Progenitor cell of endocrine pancreas (in vitro differentiated cells): ENCODE measurements at regions not wholly inside any gene's neighbourhood (a gene's known extent, or its start where the extent isn't known, plus 50 kb on each side); places are given as distances from the start of the nearest gene placed in this dataset.

Experiments used
- DNase-seq: peaks from one replicate; pipeline ENCODE4 v3.0.0; 2021; ENCODE audit warnings: low spot score; ENCODE audit not compliant: unreplicated experiment
- H3K27ac Mint-ChIP-seq: 2 replicates; pipeline ENCODE4 v1.8.0; 2021; ENCODE audit warnings: mild to moderate bottlenecking, moderate library complexity, mixed read lengths
- H3K27me3 Mint-ChIP-seq: 2 replicates; pipeline ENCODE4 v1.8.0; 2021; ENCODE audit warnings: mixed read lengths
- H3K36me3 Mint-ChIP-seq: 2 replicates; pipeline ENCODE4 v1.8.0; 2022; ENCODE audit warnings: mixed read lengths; ENCODE audit not compliant: insufficient read depth
- H3K4me1 Mint-ChIP-seq: 2 replicates; pipeline ENCODE4 v1.8.0; 2021; ENCODE audit warnings: low read depth, mixed read lengths
- H3K4me3 Mint-ChIP-seq: 2 replicates; pipeline ENCODE4 v1.8.0; 2021; ENCODE audit warnings: low read depth, mild to moderate bottlenecking, moderate library complexity, mixed read lengths
- H3K9me3 Mint-ChIP-seq: 2 replicates; pipeline ENCODE4 v1.8.0; 2021; ENCODE audit warnings: low read depth, mixed read lengths
- TF ChIP-seq, protein P1 (sequence below): fragments of 200-600 bp; sonication (generic); IDR thresholded peaks from one replicate; pipeline ENCODE4 v1.5.0; 2021; ENCODE audit warnings: antibody characterized with exemption, mild to moderate bottlenecking; ENCODE audit not compliant: unreplicated experiment

DNA sequence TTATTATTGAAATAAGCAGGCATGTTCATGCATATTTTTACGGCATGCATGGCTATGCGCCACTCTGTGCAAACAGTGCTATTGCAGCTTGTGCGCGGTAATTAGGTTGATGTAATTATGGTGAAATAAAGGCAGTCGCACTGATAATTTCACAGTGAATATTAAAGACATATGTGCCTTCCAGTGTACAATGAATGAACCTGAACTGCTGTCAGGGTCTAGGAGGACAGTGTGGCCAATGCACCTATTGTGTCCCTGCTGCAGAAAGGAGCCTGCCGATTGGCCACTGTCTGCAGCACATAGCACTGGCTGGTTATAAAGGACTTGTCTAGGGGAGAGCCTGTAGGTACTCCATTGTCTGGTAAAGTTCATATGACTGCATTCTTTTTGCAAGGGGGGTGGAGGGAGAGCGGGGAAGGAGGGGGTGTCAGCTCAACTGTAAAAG is 340.4 kb downstream of the USP25 start:
- H3K27ac Mint-ChIP-seq: no peak overlapping the region
- H3K27me3 Mint-ChIP-seq: no peaks in the 10 kb centered on the region
- no peak overlapping the region for H3K4me3 Mint-ChIP-seq

DNA sequence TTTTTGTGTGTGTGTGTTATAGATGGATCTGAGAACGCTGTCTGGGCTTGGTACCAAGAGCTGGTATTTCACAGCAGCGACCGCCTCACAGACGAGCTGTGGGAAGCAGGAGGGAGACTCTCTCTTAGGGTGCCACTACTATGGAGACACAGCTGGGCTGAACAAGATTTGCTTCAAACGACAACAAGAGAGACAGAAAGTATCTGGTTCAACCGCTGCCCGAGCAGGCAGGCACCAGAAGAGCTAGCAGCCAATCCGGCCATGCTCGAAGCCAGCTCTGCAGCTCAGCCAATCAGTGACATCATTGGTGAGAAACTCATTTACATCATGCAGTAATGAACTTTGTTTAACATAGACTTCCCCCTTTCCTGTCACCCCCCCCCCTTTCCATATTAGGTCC is 341.3 kb downstream of the USP25 start:
- Mint-ChIP-seq H3K36me3 (no peaks in the 10 kb centered on the region), H3K27ac (no peak overlapping the region), H3K9me3 (no peaks in the 10 kb centered on the region), H3K4me3 (no peak overlapping the region), H3K27me3 (no peaks in the 10 kb centered on the region), H3K4me1 (no peaks in the 10 kb centered on the region)
- TF ChIP-seq, protein P1, sequence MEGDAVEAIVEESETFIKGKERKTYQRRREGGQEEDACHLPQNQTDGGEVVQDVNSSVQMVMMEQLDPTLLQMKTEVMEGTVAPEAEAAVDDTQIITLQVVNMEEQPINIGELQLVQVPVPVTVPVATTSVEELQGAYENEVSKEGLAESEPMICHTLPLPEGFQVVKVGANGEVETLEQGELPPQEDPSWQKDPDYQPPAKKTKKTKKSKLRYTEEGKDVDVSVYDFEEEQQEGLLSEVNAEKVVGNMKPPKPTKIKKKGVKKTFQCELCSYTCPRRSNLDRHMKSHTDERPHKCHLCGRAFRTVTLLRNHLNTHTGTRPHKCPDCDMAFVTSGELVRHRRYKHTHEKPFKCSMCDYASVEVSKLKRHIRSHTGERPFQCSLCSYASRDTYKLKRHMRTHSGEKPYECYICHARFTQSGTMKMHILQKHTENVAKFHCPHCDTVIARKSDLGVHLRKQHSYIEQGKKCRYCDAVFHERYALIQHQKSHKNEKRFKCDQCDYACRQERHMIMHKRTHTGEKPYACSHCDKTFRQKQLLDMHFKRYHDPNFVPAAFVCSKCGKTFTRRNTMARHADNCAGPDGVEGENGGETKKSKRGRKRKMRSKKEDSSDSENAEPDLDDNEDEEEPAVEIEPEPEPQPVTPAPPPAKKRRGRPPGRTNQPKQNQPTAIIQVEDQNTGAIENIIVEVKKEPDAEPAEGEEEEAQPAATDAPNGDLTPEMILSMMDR: no peak
- no peak for DNase-seq

More for the DNA sequence above, 340.4 kb downstream of the USP25 start:
- Mint-ChIP-seq H3K9me3 (no peaks in the 10 kb centered on the region), H3K4me1 (no peaks in the 10 kb centered on the region), H3K36me3 (no peaks in the 10 kb centered on the region)
- DNase-seq: no peak
- TF ChIP-seq, protein P1: no peak

DNA sequence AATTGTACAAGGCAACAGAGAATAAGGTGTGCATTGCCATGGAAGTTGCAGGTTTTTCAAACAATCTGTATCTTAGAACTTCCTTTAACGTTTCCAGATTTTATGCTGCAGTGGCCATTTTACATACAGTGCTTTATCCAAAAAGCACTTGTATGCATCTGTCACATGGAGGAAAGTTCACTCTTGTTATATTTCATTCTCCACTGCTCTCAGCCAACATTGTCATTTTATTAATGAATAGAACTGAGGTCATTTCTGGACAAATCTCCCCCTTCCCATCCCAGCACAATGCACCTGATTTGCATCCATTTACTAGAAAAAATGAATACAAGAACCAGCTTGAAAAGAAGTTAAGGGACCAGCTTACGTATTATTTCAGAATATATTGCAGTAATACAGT is 342.0 kb downstream of the USP25 start:
- no peak for DNase-seq
- no peaks in the 10 kb centered on the region for H3K4me1 Mint-ChIP-seq
- no peak overlapping the region for H3K27ac Mint-ChIP-seq
- H3K36me3 Mint-ChIP-seq: no peaks in the 10 kb centered on the region
- H3K4me3 Mint-ChIP-seq: no peak overlapping the region
- H3K9me3 Mint-ChIP-seq: no peaks in the 10 kb centered on the region
- no peaks in the 10 kb centered on the region for H3K27me3 Mint-ChIP-seq
- TF ChIP-seq, protein P1: no peak

DNA sequence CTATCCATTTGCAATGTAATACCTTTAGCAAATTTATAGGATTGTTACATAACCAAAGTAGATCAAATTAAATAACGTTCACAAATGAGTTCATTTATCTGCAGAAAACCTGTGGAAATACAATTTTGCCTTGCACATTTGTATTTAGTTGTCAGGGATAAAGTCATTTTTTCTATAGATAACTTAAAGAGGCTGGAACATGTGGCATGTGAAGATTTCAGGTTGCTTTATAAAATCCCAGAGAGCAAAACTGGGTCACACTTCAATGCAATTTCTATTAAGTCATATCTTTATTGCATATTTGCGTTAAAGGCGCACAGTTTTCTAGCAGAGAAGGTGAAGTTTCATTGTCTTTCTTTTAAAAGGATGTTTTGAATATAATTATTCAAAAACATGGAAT is 342.4 kb downstream of the USP25 start:
- TF ChIP-seq, protein P1: no peak
- Mint-ChIP-seq H3K36me3 (no peaks in the 10 kb centered on the region), H3K27ac (no peak overlapping the region), H3K9me3 (no peaks in the 10 kb centered on the region), H3K27me3 (no peaks in the 10 kb centered on the region), H3K4me1 (no peaks in the 10 kb centered on the region), H3K4me3 (no peak overlapping the region)
- no peak for DNase-seq

DNA sequence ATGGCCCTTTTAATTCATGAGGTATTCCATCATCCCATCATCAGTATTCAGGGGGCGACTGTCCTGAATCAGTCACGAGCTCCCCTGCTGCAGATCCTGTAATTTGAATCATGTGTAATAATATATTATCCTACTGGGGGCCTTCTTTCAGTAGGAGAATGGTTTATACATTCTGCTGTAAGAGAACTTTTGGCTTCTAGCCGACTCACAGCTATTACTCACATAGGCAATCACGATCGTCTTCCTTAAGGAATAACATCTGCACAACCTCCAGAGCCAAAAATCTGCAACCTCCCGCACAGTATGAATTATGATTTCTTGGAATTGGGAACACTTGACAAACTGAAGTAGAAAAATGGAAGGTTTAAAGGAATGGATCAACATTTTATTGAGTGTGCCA is 343.0 kb downstream of the USP25 start:
- Mint-ChIP-seq H3K36me3 (no peaks in the 10 kb centered on the region), H3K4me1 (no peaks in the 10 kb centered on the region), H3K27ac (no peak overlapping the region), H3K27me3 (no peaks in the 10 kb centered on the region), H3K9me3 (no peaks in the 10 kb centered on the region), H3K4me3 (no peak overlapping the region)
- TF ChIP-seq, protein P1: no peak
- no peak for DNase-seq
